K562 (cell line): ENCODE measurements at regions not wholly inside any gene's neighbourhood (a gene's known extent, or its start where the extent isn't known, plus 50 kb on each side); places are given as distances from the start of the nearest gene placed in this dataset.

Experiments used
- ATAC-seq: fragments of 200-7000 bp; cut with Tn5 transposase; 3 replicates; pipeline ENCODE4 v1.9.1; 2020; ENCODE audit warnings: moderate library complexity
- BruUV-seq: library from RNA; stranded (reverse); fragments of 400-500 nt; replicated peaks from 2 replicates; lab custom pipeline; 2021; lab: Mats Ljungman, UMichigan
- CTCF ChIA-PET: fragments of 300-600 bp; formaldehyde crosslinking; extraction: SDS; loops from one replicate; lab custom pipeline; 2021; ENCODE audit warnings: low intra/inter-chr PET ratio; lab: Yijun Ruan, JAX
- POLR2A ChIA-PET: fragments of 300-600, 350-650 bp; sonication (Branson Sonifier 250); formaldehyde crosslinking; extraction: SDS; loops from one replicate; lab custom pipeline; 2021; ENCODE audit warnings: antibody characterized with exemption, inconsistent platforms; lab: Yijun Ruan, JAX
- DNase-seq, 4 experiments: peaks; one replicate each; pipeline versions ENCODE4 v3.0.0 to v3.0.0-alpha.2; 2011 to 2018; ENCODE audit warnings: low spot score in 3 of 4, mixed read lengths in 3 of 4; ENCODE audit errors: extremely low read depth in 1 of 4
- FAIRE-seq: peaks from 2 replicates; lab custom pipeline; 2011; peaks lifted over from hg19 to GRCh38; lab: Jason Lieb, UNC
- H2AFZ ChIP-seq: 2 replicates; pipeline ENCODE4 v1.6.0; 2011; ENCODE audit warnings: low read depth, low read length, control low read depth, inconsistent platforms
- H3K27ac ChIP-seq: fragments of 200-600 bp; 3 replicates; pipeline ENCODE4 v1.8.0; 2011; ENCODE audit warnings: low read depth, mild to moderate bottlenecking, control low read depth, inconsistent platforms, low read length, moderate library complexity, mixed read lengths; ENCODE audit errors: extremely low read depth
- H3K27me3 ChIP-seq, 2 experiments: fragments of 300-600 bp in 1 of 2; 2 replicates in 1 of 2; 3 replicates in 1 of 2; pipeline versions ENCODE4 v1.6.0 to v1.8.0; 2011; ENCODE audit warnings: inconsistent platforms in 2 of 2, low read length in 2 of 2, mild to moderate bottlenecking in 1 of 2, mixed read lengths in 1 of 2, moderate library complexity in 1 of 2; ENCODE audit not compliant: control insufficient read depth in 2 of 2, insufficient read depth in 2 of 2
- H3K36me3 ChIP-seq: fragments of 300-600 bp; 3 replicates; pipeline ENCODE4 v1.8.0; 2011; ENCODE audit warnings: mild to moderate bottlenecking, low read length, inconsistent platforms; ENCODE audit not compliant: control insufficient read depth, insufficient read depth
- H3K4me1 ChIP-seq, 2 experiments: fragments of 200-600 bp in 1 of 2; replicated peaks in 1 of 2; 2 replicates in 1 of 2; 3 replicates in 1 of 2; pipeline versions ENCODE4 v1.5.1 to v1.8.0; 2011; ENCODE audit warnings: inconsistent platforms in 2 of 2, low read length in 2 of 2, mild to moderate bottlenecking in 1 of 2, mixed read lengths in 1 of 2, moderate library complexity in 1 of 2; ENCODE audit not compliant: control insufficient read depth in 2 of 2, insufficient read depth in 2 of 2
- H3K4me2 ChIP-seq: 2 replicates; pipeline ENCODE4 v1.6.1; 2011; ENCODE audit warnings: low read length, control low read depth, inconsistent platforms, mixed read lengths; ENCODE audit not compliant: insufficient read depth
- H3K4me3 ChIP-seq: fragments of 200-600 bp; sonication (generic), shearing (Covaris generic); 2 replicates; pipeline ENCODE4 v1.5.1; 2016; ENCODE audit warnings: control low read depth, inconsistent platforms
- H3K79me2 ChIP-seq: fragments of 200-600 bp; 3 replicates; pipeline ENCODE4 v1.8.0; 2011; ENCODE audit warnings: low read length, inconsistent platforms; ENCODE audit not compliant: control insufficient read depth, insufficient read depth
- H3K9ac ChIP-seq, 2 experiments: 2 replicates each; pipeline versions ENCODE4 v1.6.0 to v1.6.1; 2011; ENCODE audit warnings: low read depth in 2 of 2, low read length in 2 of 2, control low read depth in 1 of 2, inconsistent platforms in 1 of 2, mild to moderate bottlenecking in 1 of 2, mixed read lengths in 1 of 2; ENCODE audit not compliant: insufficient read depth in 1 of 2
- H3K9me1 ChIP-seq: one replicate; pipeline ENCODE4 v1.6.0; 2011; ENCODE audit warnings: inconsistent platforms, mild to moderate bottlenecking, low read length, moderate library complexity; ENCODE audit not compliant: control insufficient read depth, insufficient read depth
- H3K9me3 ChIP-seq: replicated peaks from 2 replicates; pipeline ENCODE4 v1.5.1; 2011; ENCODE audit warnings: low read depth, low read length, inconsistent platforms; ENCODE audit not compliant: control insufficient read depth, insufficient read depth
- H4K20me1 ChIP-seq: replicated peaks from 2 replicates; pipeline ENCODE4 v1.6.1; 2011; ENCODE audit warnings: low read length, inconsistent platforms, mixed read lengths; ENCODE audit not compliant: control insufficient read depth, insufficient read depth
- CC2D1A ChIP-seq: fragments of 450-650 bp; IDR thresholded peaks from 2 replicates; pipeline ENCODE4 v1.6.1; 2017; ENCODE audit warnings: mild to moderate bottlenecking
- ERF ChIP-seq: fragments of 450-650 bp; formaldehyde crosslinking; IDR thresholded peaks from 2 replicates; pipeline ENCODE4 v1.4.0; 2020; ENCODE audit warnings: mild to moderate bottlenecking, mixed read lengths
- FOXO4 ChIP-seq: fragments of 450-650 bp; formaldehyde crosslinking; IDR thresholded peaks from 2 replicates; pipeline ENCODE4 v1.4.0; 2020; ENCODE audit warnings: mild to moderate bottlenecking, moderate library complexity
- ILK ChIP-seq: fragments of 450-650 bp; IDR thresholded peaks from 2 replicates; pipeline ENCODE4 v1.6.1; 2016; ENCODE audit warnings: missing genetic modification characterization, low read depth, mild to moderate bottlenecking, missing compliant biosample characterization, moderate library complexity, borderline replicate concordance
- KHSRP ChIP-seq: fragments of 450-650 bp; IDR thresholded peaks from 2 replicates; pipeline ENCODE4 v1.6.1; 2017
- MGA ChIP-seq: fragments of 450-650 bp; IDR thresholded peaks from 2 replicates; pipeline ENCODE4 v1.6.1; 2016; ENCODE audit warnings: mild to moderate bottlenecking, moderate library complexity
- TAF7 ChIP-seq: fragments of 450-650 bp; IDR thresholded peaks from 2 replicates; pipeline ENCODE4 v1.6.1; 2016; ENCODE audit warnings: missing genetic modification characterization, missing compliant biosample characterization
- TRIM28 ChIP-seq: fragments of 450-650 bp; IDR thresholded peaks from 2 replicates; pipeline ENCODE4 v1.6.1; 2017
- ZBTB7A ChIP-seq: IDR thresholded peaks from 2 replicates; pipeline ENCODE4 v1.6.1; 2011; ENCODE audit warnings: low read depth, mild to moderate bottlenecking, low read length, moderate library complexity, borderline replicate concordance; ENCODE audit not compliant: control insufficient read depth
- ZNF133 ChIP-seq: fragments of 250-450 bp; sonication (Bioruptor Pico); IDR thresholded peaks from 2 replicates; pipeline ENCODE4 v1.4.0; 2020; ENCODE audit warnings: mild to moderate bottlenecking
- ZNF282 ChIP-seq: sonication (generic); formaldehyde crosslinking; IDR thresholded peaks from 2 replicates; pipeline ENCODE4 v1.8.1; 2023; ENCODE audit warnings: missing genetic modification reagents
- WGBS: fragments of 100-300 bp; shearing (Covaris generic); methylation state at CpG from one replicate; pipeline ENCODE4 v1.1.6; 2016; ENCODE audit warnings: low coverage, mixed read lengths; ENCODE audit not compliant: insufficient coverage; ENCODE audit errors: missing lambda C conversion rate; 5-methylcytosine and 5-hydroxymethylcytosine counted together
- in situ Hi-C: fragments of 300-500 bp; cut with MboI; formaldehyde crosslinking; loops from 4 replicates; pipeline ENCODE4 v1.15.0; 2018; ENCODE audit warnings: inconsistent platforms, mixed read lengths
- intact Hi-C: fragments of 100-400 bp; cut with micrococcal nuclease; formaldehyde crosslinking; loops from 2 replicates; pipeline ENCODE4 v1.14.2; 2022

- FAIRE-seq (no peak), ATAC-seq (no peak), DNase-seq (no peak)
- no peak overlapping the region for H3K4me2 ChIP-seq
- CTCF ChIA-PET, result no interaction called here
- H3K36me3 ChIP-seq, result no peaks in the 10 kb centered on the region
- intact Hi-C loops (no loop called here), in situ Hi-C loops (no loop called here)
- no peak overlapping the region for H3K9ac ChIP-seq
- POLR2A ChIA-PET, result no interaction called here
- no peaks in the 10 kb centered on the region for H3K9me3 ChIP-seq
- no peaks in the 10 kb centered on the region for H3K9me1 ChIP-seq
- 0% methylated on average over 2 of the region's 2 CpGs for WGBS
- H3K4me3 ChIP-seq, result no peak overlapping the region
- H3K27ac ChIP-seq, result no peak overlapping the region
- no peaks in the 10 kb centered on the region for H3K27me3 ChIP-seq
- no peaks in the 10 kb centered on the region for H4K20me1 ChIP-seq
- H3K4me1 ChIP-seq, result no peaks in the 10 kb centered on the region
- H3K79me2 ChIP-seq, result no peaks in the 10 kb centered on the region
- H2AFZ ChIP-seq, result no peak overlapping the region
- no TSS peak for BruUV-seq
- TF ChIP-seq FOXO4 (CRISPR knock-in tag) (no peak), ZBTB7A (no peak), MGA (no peak), ERF (no peak), ZNF133 (CRISPR knock-in tag) (no peak), ILK (tag) (no peak), ZNF282 (no peak), TAF7 (tag) (no peak), KHSRP (no peak), TRIM28 (no peak), CC2D1A (no peak)
These were observed 255.6 kb upstream of the LMCD1 start for GRCh38 chr3:8246070-8246469.
